GM23338 (cell line): ENCODE measurements at regions not wholly inside any gene's neighbourhood (a gene's known extent, or its start where the extent isn't known, plus 50 kb on each side); places are given as distances from the start of the nearest gene placed in this dataset.

ENCODE experiments used
- ATAC-seq: fragments of 200-7000 bp; cut with Tn5 transposase; 3 replicates; pipeline ENCODE4 v1.9.1; 2020
- DNase-seq: peaks from one replicate; pipeline ENCODE4 v3.0.0-alpha.2; 2015; ENCODE audit warnings: low spot score
- H2AFZ ChIP-seq: fragments of 200-600 bp; sonication (generic); 2 replicates; pipeline ENCODE4 v1.8.0; 2016; ENCODE audit warnings: antibody characterized with exemption, mild to moderate bottlenecking, moderate library complexity
- H3F3A ChIP-seq: fragments of 200-600 bp; sonication (generic); replicated peaks from 2 replicates; pipeline ENCODE4 v1.8.0; 2017; ENCODE audit warnings: antibody characterized with exemption, mixed run types, low read depth
- H3K27ac ChIP-seq: fragments of 200-600 bp; sonication (generic); 2 replicates; pipeline ENCODE4 v1.6.1; 2016; ENCODE audit warnings: low read depth
- H3K27me3 ChIP-seq: fragments of 200-600 bp; sonication (generic); 2 replicates; pipeline ENCODE4 v1.8.0; 2016; ENCODE audit warnings: mild to moderate bottlenecking, mixed run types, moderate library complexity; ENCODE audit not compliant: insufficient read depth
- H3K36me3 ChIP-seq: fragments of 200-600 bp; sonication (generic); 2 replicates; pipeline ENCODE4 v1.8.0; 2016; ENCODE audit warnings: mild to moderate bottlenecking; ENCODE audit not compliant: insufficient read depth
- H3K4me1 ChIP-seq: fragments of 200-600 bp; sonication (generic); 2 replicates; pipeline ENCODE4 v1.8.0; 2016; ENCODE audit warnings: mild to moderate bottlenecking, moderate library complexity; ENCODE audit not compliant: insufficient read depth
- H3K4me2 ChIP-seq: fragments of 200-600 bp; sonication (generic); 2 replicates; pipeline ENCODE4 v1.7.1; 2017; ENCODE audit warnings: mixed run types
- H3K4me3 ChIP-seq: fragments of 200-600 bp; sonication (generic); 2 replicates; pipeline ENCODE4 v1.6.1; 2016; ENCODE audit warnings: mixed run types
- H3K79me2 ChIP-seq: fragments of 200-600 bp; sonication (generic); replicated peaks from 2 replicates; pipeline ENCODE4 v1.8.0; 2017; ENCODE audit warnings: mild to moderate bottlenecking; ENCODE audit not compliant: insufficient read depth
- H3K9me2 ChIP-seq: fragments of 200-600 bp; sonication (generic); 2 replicates; pipeline ENCODE4 v1.8.0; 2017; ENCODE audit not compliant: insufficient read depth
- H4K20me1 ChIP-seq: fragments of 200-600 bp; sonication (generic); replicated peaks from 2 replicates; pipeline ENCODE4 v1.8.0; 2017; ENCODE audit warnings: mild to moderate bottlenecking; ENCODE audit not compliant: insufficient read depth
- H3K27ac Mint-ChIP-seq: 2 replicates; pipeline ENCODE4 v1.8.0; 2020; ENCODE audit warnings: inconsistent platforms, mild to moderate bottlenecking, moderate library complexity, mixed read lengths
- H3K27me3 Mint-ChIP-seq: 3 replicates; pipeline ENCODE4 v1.8.0; 2022; ENCODE audit warnings: low read depth, mild to moderate bottlenecking, moderate library complexity, mixed read lengths, inconsistent platforms; ENCODE audit not compliant: insufficient read depth, poor library complexity
- H3K36me3 Mint-ChIP-seq: 3 replicates; pipeline ENCODE4 v1.8.0; 2021; ENCODE audit warnings: low read depth, mild to moderate bottlenecking, inconsistent platforms, moderate library complexity, mixed read lengths
- H3K4me1 Mint-ChIP-seq: 3 replicates; pipeline ENCODE4 v1.8.0; 2020; ENCODE audit warnings: mild to moderate bottlenecking, inconsistent platforms, mixed read lengths
- H3K4me3 Mint-ChIP-seq: 3 replicates; pipeline ENCODE4 v1.8.0; 2021; ENCODE audit warnings: moderate library complexity, mild to moderate bottlenecking, inconsistent platforms, mixed read lengths
- H3K9me3 Mint-ChIP-seq: 3 replicates; pipeline ENCODE4 v1.8.0; 2020; ENCODE audit warnings: moderate library complexity, mild to moderate bottlenecking, inconsistent platforms, mixed read lengths
- CREB1 ChIP-seq: fragments of 250-450 bp; sonication (Bioruptor Pico); IDR thresholded peaks from 2 replicates; pipeline ENCODE4 v1.5.0; 2020; ENCODE audit warnings: low read depth, mild to moderate bottlenecking, moderate library complexity
- CTCF ChIP-seq, 2 experiments: fragments of 200-600 bp in 1 of 2; sonication (generic) in 1 of 2; conservative IDR thresholded peaks; 2 replicates each; pipeline versions ENCODE4 v1.5.1 to v1.6.1; 2016 to 2017; ENCODE audit warnings: antibody characterized with exemption in 2 of 2, low read depth in 2 of 2, mild to moderate bottlenecking in 2 of 2, moderate library complexity in 1 of 2
- ETS1 ChIP-seq: IDR thresholded peaks from 2 replicates; pipeline ENCODE4 v1.6.1; 2016; ENCODE audit warnings: antibody characterized with exemption
- EZH2phosphoT487 ChIP-seq: fragments of 200-600 bp; sonication (generic); IDR thresholded peaks from one replicate; pipeline ENCODE4 v1.8.1; 2018; ENCODE audit warnings: antibody characterized with exemption; ENCODE audit not compliant: unreplicated experiment
- JUNB ChIP-seq: IDR thresholded peaks from one replicate; pipeline ENCODE4 v1.6.1; 2016; ENCODE audit warnings: antibody characterized with exemption; ENCODE audit not compliant: unreplicated experiment
- NANOG ChIP-seq: IDR thresholded peaks from 2 replicates; pipeline ENCODE4 v1.6.1; 2016; ENCODE audit warnings: antibody characterized with exemption, borderline replicate concordance
- REST ChIP-seq: IDR thresholded peaks from one replicate; pipeline ENCODE4 v1.6.1; 2018; ENCODE audit warnings: antibody characterized with exemption; ENCODE audit not compliant: unreplicated experiment
- STAT1 ChIP-seq: IDR thresholded peaks from one replicate; pipeline ENCODE4 v1.6.1; 2016; ENCODE audit warnings: antibody characterized with exemption; ENCODE audit not compliant: unreplicated experiment
- ZNF462 ChIP-seq: fragments of 250-450 bp; sonication (Bioruptor Pico); IDR thresholded peaks from 2 replicates; pipeline ENCODE4 v1.5.0; 2020; ENCODE audit warnings: mild to moderate bottlenecking, moderate library complexity

GRCh38 chr10:3469639-3470020 is 297.0 kb upstream of the PITRM1 start (continued):
- no peak for TF ChIP-seq CTCF (conservative IDR thresholded peaks at IDR 0.05; ENCODE audit: low read depth in 2 of 2)
- no peak for TF ChIP-seq ETS1
- no peak for TF ChIP-seq REST

GRCh38 chr10:3468919-3469638 is 296.5 kb upstream of the PITRM1 start:
- H3K4me3 ChIP-seq = no peak overlapping the region
- peaks cover 15% of the 10 kb centered on the region for H3K4me1 ChIP-seq
- DNase-seq (no peak), ATAC-seq (no peak)
- Mint-ChIP-seq H3K36me3 (no peaks in the 10 kb centered on the region), H3K4me3 (no peak overlapping the region), H3K9me3 (no peaks in the 10 kb centered on the region), H3K4me1 (peaks cover 37% of the 10 kb centered on the region), H3K27me3 (peaks cover 2% of the 10 kb centered on the region), H3K27ac (no peak overlapping the region; the same call in 1 of the 2 replicates)
- no peaks in the 10 kb centered on the region for H3K27me3 ChIP-seq
- H3K9me2 ChIP-seq = no peaks in the 10 kb centered on the region
- no peak overlapping the region; the same call in 1 of the 2 replicates for H2AFZ ChIP-seq
- H3K79me2 ChIP-seq = no peaks in the 10 kb centered on the region
- no peak overlapping the region for H3K4me2 ChIP-seq
- H3K27ac ChIP-seq = no peak overlapping the region
- no peaks in the 10 kb centered on the region for H3K36me3 ChIP-seq
- no peaks in the 10 kb centered on the region for H3F3A ChIP-seq
- no peaks in the 10 kb centered on the region for H4K20me1 ChIP-seq
- no peak for TF ChIP-seq CTCF (conservative IDR thresholded peaks at IDR 0.05; ENCODE audit: low read depth in 2 of 2)
- no peak for TF ChIP-seq NANOG
- no peak for TF ChIP-seq JUNB
- TF ChIP-seq EZH2phosphoT487 = no peak
- TF ChIP-seq STAT1 = no peak
- TF ChIP-seq CREB1 (CRISPR knock-in tag) = no peak
- TF ChIP-seq ZNF462 (CRISPR knock-in tag) = no peak
